CD4-positive, alpha-beta T cell (primary cell): ENCODE measurements at regions not wholly inside any gene's neighbourhood (a gene's known extent, or its start where the extent isn't known, plus 50 kb on each side); places are given as distances from the start of the nearest gene placed in this dataset.

Experiments used
- ATAC-seq: fragments of 200-7000 bp; cut with Tn5 transposase; one replicate; pipeline ENCODE4 v1.10.0; 2022; ENCODE audit warnings: mild to moderate bottlenecking; ENCODE audit not compliant: poor library complexity
- CTCF ChIA-PET: fragments of 350-600 bp; sonication (Branson Sonifier 250); formaldehyde crosslinking; loops from one replicate; lab custom pipeline; 2021; ENCODE audit warnings: antibody characterized with exemption, inconsistent platforms; lab: Charles Lee
- POLR2A ChIA-PET: fragments of 350-600 bp; sonication (Branson Sonifier 250); formaldehyde crosslinking; loops from one replicate; lab custom pipeline; 2021; ENCODE audit warnings: antibody characterized with exemption, inconsistent platforms; lab: Charles Lee
- DNase-seq, 14 experiments: peaks; one replicate each; pipeline ENCODE4 v3.0.0-alpha.2; 2013 to 2020; ENCODE audit warnings: mixed read lengths in 2 of 14
- H3K27ac ChIP-seq, 2 donors: one replicate each; pipeline versions ENCODE4 v1.5.1 to v1.7.0; 2013; ENCODE audit warnings: low read length in 2 of 2, low read depth in 1 of 2, mild to moderate bottlenecking in 1 of 2
- H3K27me3 ChIP-seq, 2 experiments: 1 replicate in 1 of 2; 2 replicates in 1 of 2; pipeline versions ENCODE4 v1.6.1 to v1.7.0; 2013; ENCODE audit warnings: low read length in 2 of 2, control low read depth in 1 of 2, mild to moderate bottlenecking in 1 of 2, moderate library complexity in 1 of 2; ENCODE audit not compliant: insufficient read depth in 2 of 2, control insufficient read depth in 1 of 2
- H3K36me3 ChIP-seq: one replicate; pipeline ENCODE4 v1.6.1; 2013; ENCODE audit warnings: low read length, control low read depth; ENCODE audit not compliant: insufficient read depth
- H3K4me1 ChIP-seq: one replicate; pipeline ENCODE4 v1.6.1; 2013; ENCODE audit warnings: low read length, control low read depth; ENCODE audit not compliant: insufficient read depth
- H3K4me3 ChIP-seq: one replicate; pipeline ENCODE4 v1.5.1; 2013; ENCODE audit warnings: mild to moderate bottlenecking, low read length, moderate library complexity
- H3K9me3 ChIP-seq, 2 experiments: 1 replicate in 1 of 2; 2 replicates in 1 of 2; pipeline versions ENCODE4 v1.6.1 to v1.7.0; 2013; ENCODE audit warnings: low read length in 2 of 2, mild to moderate bottlenecking in 2 of 2, control low read depth in 1 of 2, moderate library complexity in 1 of 2; ENCODE audit not compliant: control insufficient read depth in 1 of 2, insufficient read depth in 1 of 2
- H3K27ac Mint-ChIP-seq: one replicate; pipeline ENCODE4 v1.8.0; 2020; ENCODE audit warnings: mixed read lengths
- H3K27me3 Mint-ChIP-seq: one replicate; pipeline ENCODE4 v1.8.0; 2021; ENCODE audit warnings: mixed read lengths
- H3K36me3 Mint-ChIP-seq: one replicate; pipeline ENCODE4 v1.8.0; 2021; ENCODE audit warnings: low read depth, mixed read lengths
- H3K4me1 Mint-ChIP-seq: one replicate; pipeline ENCODE4 v1.8.0; 2021; ENCODE audit warnings: low read depth, mixed read lengths
- H3K4me3 Mint-ChIP-seq: one replicate; pipeline ENCODE4 v1.8.0; 2020; ENCODE audit warnings: mild to moderate bottlenecking, mixed read lengths
- H3K9me3 Mint-ChIP-seq: one replicate; pipeline ENCODE4 v1.8.0; 2020; ENCODE audit warnings: mixed read lengths
- CTCF ChIP-seq: fragments of 200-600 bp; IDR thresholded peaks from one replicate; pipeline ENCODE4 v1.8.0; 2022; ENCODE audit warnings: antibody characterized with exemption, mild to moderate bottlenecking
- intact Hi-C, 2 experiments: fragments of 100-400 bp; cut with DNase I in 1 of 2; cut with micrococcal nuclease in 1 of 2; formaldehyde crosslinking; loops; one replicate each; pipeline versions ENCODE4 v1.15.1 to v1.9.0; 2023 to 2025; cut with DNase I, micrococcal nuclease

- Histone ChIP-seq H3K9me3 (peaks cover 0 to 27% of the 10 kb centered on the region in 2 experiments), H3K4me3 (no peak overlapping the region), H3K36me3 (no peaks in the 10 kb centered on the region), H3K4me1 (no peaks in the 10 kb centered on the region), H3K27ac (no peak overlapping the region), H3K27me3 (peaks cover 0 to 2% of the 10 kb centered on the region in 2 experiments)
- H3K27me3 Mint-ChIP-seq: peaks cover 18% of the 10 kb centered on the region
- no peak overlapping the region for H3K4me3 Mint-ChIP-seq
- no peak for TF ChIP-seq CTCF
- no peaks in the 10 kb centered on the region for H3K9me3 Mint-ChIP-seq
- intact Hi-C loops: no loop called here
- H3K4me1 Mint-ChIP-seq: no peaks in the 10 kb centered on the region
- ATAC-seq (no peak), DNase-seq (no peak)
- CTCF ChIA-PET: no interaction called here
- POLR2A ChIA-PET: no interaction called here
- H3K36me3 Mint-ChIP-seq: no peaks in the 10 kb centered on the region
- H3K27ac Mint-ChIP-seq: no peak overlapping the region
These were observed 295.3 kb upstream of the IRX4 start for GRCh38 chr5:2178071-2178477.

DNA sequence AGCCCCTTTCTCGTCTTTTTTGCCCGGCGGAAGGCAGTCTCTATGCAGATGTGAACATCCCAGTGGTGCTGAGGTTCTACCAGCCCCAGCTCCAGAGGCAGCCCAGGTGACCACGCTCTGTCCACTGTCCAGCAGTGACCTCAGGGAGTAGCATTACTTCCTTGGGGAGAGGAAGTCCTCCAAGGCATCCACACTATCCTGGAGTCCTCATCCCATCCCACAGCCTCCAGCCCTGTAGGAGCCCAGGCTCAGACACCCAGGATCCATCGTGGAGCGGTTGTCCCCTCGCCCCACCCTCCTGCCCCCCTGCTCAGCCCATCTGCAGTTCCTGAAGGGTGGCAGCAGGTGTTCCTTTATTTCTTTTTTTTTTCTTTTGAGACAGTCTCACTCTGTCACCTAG lies 294.5 kb upstream of the IRX4 start:
- H3K36me3 ChIP-seq: no peaks in the 10 kb centered on the region
- peaks cover 18% of the 10 kb centered on the region for H3K27me3 Mint-ChIP-seq
- H3K4me3 ChIP-seq: no peak overlapping the region
- peaks cover 0 to 26% of the 10 kb centered on the region in 2 experiments for H3K9me3 ChIP-seq
- H3K4me1 Mint-ChIP-seq: no peaks in the 10 kb centered on the region
- H3K36me3 Mint-ChIP-seq: no peaks in the 10 kb centered on the region
- no peak for TF ChIP-seq CTCF
- no peaks in the 10 kb centered on the region for H3K4me1 ChIP-seq
- no peak overlapping the region for H3K27ac ChIP-seq
- CTCF ChIA-PET: no interaction called here
- no peaks in the 10 kb centered on the region for H3K9me3 Mint-ChIP-seq
- ATAC-seq (no peak), DNase-seq (no peak)
- H3K4me3 Mint-ChIP-seq: no peak overlapping the region
- H3K27ac Mint-ChIP-seq: no peak overlapping the region
- H3K27me3 ChIP-seq: peaks cover 0 to 2% of the 10 kb centered on the region in 2 experiments
- POLR2A ChIA-PET: no interaction called here
- intact Hi-C loops: no loop called here

DNA sequence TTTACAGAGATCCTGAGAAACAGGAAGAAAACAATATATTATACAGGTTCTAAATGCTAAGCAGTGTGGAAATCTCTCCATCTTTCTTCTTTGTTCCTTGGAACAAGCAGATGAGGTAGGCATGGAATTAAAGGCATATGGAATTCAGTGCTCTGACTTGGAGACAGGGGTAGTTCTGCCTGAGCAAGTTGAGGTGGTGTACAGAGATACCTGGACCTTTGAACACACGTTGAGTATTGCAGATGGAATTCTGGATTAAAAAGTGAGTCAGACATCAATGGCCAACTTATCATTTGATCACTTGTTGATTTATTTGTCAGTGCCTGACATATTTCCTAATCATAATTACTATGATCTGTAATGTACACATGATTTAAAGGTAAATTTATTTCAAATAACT lies 293.9 kb upstream of the IRX4 start:
- no peaks in the 10 kb centered on the region for H3K9me3 Mint-ChIP-seq
- H3K27ac Mint-ChIP-seq: no peak overlapping the region
- H3K4me3 ChIP-seq: no peak overlapping the region
- H3K4me1 ChIP-seq: no peaks in the 10 kb centered on the region
- H3K4me1 Mint-ChIP-seq: no peaks in the 10 kb centered on the region
- peaks cover 18% of the 10 kb centered on the region for H3K27me3 Mint-ChIP-seq
- H3K27ac ChIP-seq: no peak overlapping the region
- intact Hi-C loops: no loop called here
- H3K9me3 ChIP-seq: peaks cover 0 to 20% of the 10 kb centered on the region in 2 experiments
- no peaks in the 10 kb centered on the region for H3K36me3 Mint-ChIP-seq
- H3K27me3 ChIP-seq: peaks cover 0 to 2% of the 10 kb centered on the region in 2 experiments
- ChIA-PET POLR2A (no interaction called here), CTCF (no interaction called here)
- DNase-seq (no peak), ATAC-seq (no peak)
- no peaks in the 10 kb centered on the region for H3K36me3 ChIP-seq
- H3K4me3 Mint-ChIP-seq: no peak overlapping the region
- no peak for TF ChIP-seq CTCF
